ENCODE measurements at regions not wholly inside any gene's neighbourhood (a gene's known extent, or its start where the extent isn't known, plus 50 kb on each side); places are given as distances from the start of the nearest gene placed in this dataset.

- H3K36me3 ChIP-seq, result no peaks in the 10 kb centered on the region
- H3K9me3 ChIP-seq, result no peaks in the 10 kb centered on the region
- no peaks in the 10 kb centered on the region for H3K27me3 ChIP-seq
- H3K9ac ChIP-seq (ENCODE audit: low read depth in 2 of 2, low read length in 2 of 2), result no peak overlapping the region
- no peak overlapping the region for H3K4me3 ChIP-seq
- intact Hi-C loops (cut with DNase I), result no loop called here
- DNase-seq, result no peak
- no peak for TF ChIP-seq CTCF (IDR thresholded peaks at IDR 0.05)
- no peaks in the 10 kb centered on the region for H3K4me1 ChIP-seq
- H3K27ac ChIP-seq, result no peak overlapping the region
Observed at GRCh38 chr2:156057647-156058046, 274.9 kb downstream of the NR4A2 start.

GRCh38 chr2:156054983-156055382 lies 277.5 kb downstream of the NR4A2 start:
- Histone ChIP-seq H3K27ac (no peak overlapping the region), H3K9ac (ENCODE audit: low read depth in 2 of 2, low read length in 2 of 2) (no peak overlapping the region)
- no peak for TF ChIP-seq CTCF (IDR thresholded peaks at IDR 0.05)

GRCh38 chr2:156046900-156047299 lies 285.6 kb downstream of the NR4A2 start:
- no peak for DNase-seq
- Histone ChIP-seq H3K27me3 (no peaks in the 10 kb centered on the region), H3K27ac (no peak overlapping the region), H3K9me3 (no peaks in the 10 kb centered on the region), H3K4me1 (no peaks in the 10 kb centered on the region), H3K9ac (ENCODE audit: low read depth in 2 of 2, low read length in 2 of 2) (no peak overlapping the region), H3K4me3 (no peak overlapping the region), H3K36me3 (no peaks in the 10 kb centered on the region)
- no peak for TF ChIP-seq CTCF (IDR thresholded peaks at IDR 0.05)
- intact Hi-C loops (cut with DNase I), result no loop called here

More at GRCh38 chr2:156054983-156055382, 277.5 kb downstream of the NR4A2 start:
- H3K4me1 ChIP-seq, result no peaks in the 10 kb centered on the region
- DNase-seq, result no peak
- H3K27me3 ChIP-seq, result no peaks in the 10 kb centered on the region
- no peak overlapping the region for H3K4me3 ChIP-seq
- intact Hi-C loops (cut with DNase I), result no loop called here
- no peaks in the 10 kb centered on the region for H3K36me3 ChIP-seq
- H3K9me3 ChIP-seq, result no peaks in the 10 kb centered on the region

- intact Hi-C loops (cut with DNase I), result no loop called here
- no peaks in the 10 kb centered on the region for H3K27me3 ChIP-seq
- DNase-seq, result no peak
- no peak overlapping the region for H3K27ac ChIP-seq
- no peaks in the 10 kb centered on the region for H3K9me3 ChIP-seq
- no peak overlapping the region for H3K4me3 ChIP-seq
- H3K4me1 ChIP-seq, result no peaks in the 10 kb centered on the region
- no peak for TF ChIP-seq CTCF (IDR thresholded peaks at IDR 0.05)
- H3K9ac ChIP-seq (ENCODE audit: low read depth in 2 of 2, low read length in 2 of 2), result no peak overlapping the region
- no peaks in the 10 kb centered on the region for H3K36me3 ChIP-seq
Observed at GRCh38 chr2:156042895-156043294, 289.6 kb downstream of the NR4A2 start.

- H3K36me3 ChIP-seq, result no peaks in the 10 kb centered on the region
- H3K4me1 ChIP-seq, result no peaks in the 10 kb centered on the region
- no peak overlapping the region for H3K4me3 ChIP-seq
- no peak for DNase-seq
- H3K27me3 ChIP-seq, result no peaks in the 10 kb centered on the region
- intact Hi-C loops (cut with DNase I), result no loop called here
- no peak for TF ChIP-seq CTCF (IDR thresholded peaks at IDR 0.05)
- H3K9ac ChIP-seq (ENCODE audit: low read depth in 2 of 2, low read length in 2 of 2), result no peak overlapping the region
- H3K27ac ChIP-seq, result no peak overlapping the region
- no peaks in the 10 kb centered on the region for H3K9me3 ChIP-seq
Observed at GRCh38 chr2:156038021-156038420, 294.5 kb downstream of the NR4A2 start.

GRCh38 chr2:156037482-156037881 lies 295.0 kb downstream of the NR4A2 start:
- intact Hi-C loops (cut with DNase I), result no loop called here
- Histone ChIP-seq H3K9me3 (no peaks in the 10 kb centered on the region), H3K27me3 (no peaks in the 10 kb centered on the region), H3K36me3 (no peaks in the 10 kb centered on the region), H3K4me1 (no peaks in the 10 kb centered on the region), H3K9ac (ENCODE audit: low read depth in 2 of 2, low read length in 2 of 2) (no peak overlapping the region), H3K27ac (no peak overlapping the region), H3K4me3 (no peak overlapping the region)
- no peak for TF ChIP-seq CTCF (IDR thresholded peaks at IDR 0.05)
- no peak for DNase-seq
